WTC11 (cell line): ENCODE measurements at regions not wholly inside any gene's neighbourhood (a gene's known extent, or its start where the extent isn't known, plus 50 kb on each side); places are given as distances from the start of the nearest gene placed in this dataset.

Experiments
- ATAC-seq: fragments of 200-7000 bp; cut with Tn5 transposase; 2 replicates; pipeline ENCODE4 v1.10.0; 2021; ENCODE audit warnings: mild to moderate bottlenecking, moderate library complexity
- CTCF ChIA-PET: fragments of 300-600 bp; sonication (Branson Sonifier 250); formaldehyde crosslinking; loops from one replicate; lab custom pipeline; 2021; ENCODE audit warnings: antibody characterized with exemption; lab: Charles Lee
- POLR2A ChIA-PET: fragments of 350-600 bp; sonication (Branson Sonifier 250); formaldehyde crosslinking; loops from one replicate; lab custom pipeline; 2021; ENCODE audit warnings: antibody characterized with exemption; lab: Charles Lee
- DNase-seq: peaks from one replicate; pipeline ENCODE4 v3.0.0; 2021; ENCODE audit warnings: low spot score
- H3K27ac Mint-ChIP-seq: 2 replicates; pipeline ENCODE4 v1.8.0; 2021; ENCODE audit warnings: mixed read lengths
- H3K27me3 Mint-ChIP-seq: 2 replicates; pipeline ENCODE4 v1.8.0; 2021; ENCODE audit warnings: low read depth, mild to moderate bottlenecking, moderate library complexity, mixed read lengths
- H3K36me3 Mint-ChIP-seq: 2 replicates; pipeline ENCODE4 v1.8.0; 2021; ENCODE audit warnings: mixed read lengths
- H3K4me1 Mint-ChIP-seq: 2 replicates; pipeline ENCODE4 v1.8.0; 2022; ENCODE audit warnings: mixed read lengths
- H3K4me3 Mint-ChIP-seq: 2 replicates; pipeline ENCODE4 v1.8.0; 2021; ENCODE audit warnings: mild to moderate bottlenecking, moderate library complexity, mixed read lengths
- H3K9me3 Mint-ChIP-seq: 2 replicates; pipeline ENCODE4 v1.8.0; 2021; ENCODE audit warnings: mixed read lengths
- CREM ChIP-seq: sonication (generic); formaldehyde crosslinking; IDR thresholded peaks from 2 replicates; pipeline ENCODE4 v1.8.1; 2022; ENCODE audit warnings: mild to moderate bottlenecking, missing genetic modification reagents, moderate library complexity
- FOXP4 ChIP-seq: sonication (generic); formaldehyde crosslinking; IDR thresholded peaks from 2 replicates; pipeline ENCODE4 v1.8.0; 2022; ENCODE audit warnings: mild to moderate bottlenecking, missing genetic modification reagents
- GRHL2 ChIP-seq: fragments of 250-450 bp; sonication (Bioruptor Pico); IDR thresholded peaks from 2 replicates; pipeline ENCODE4 v1.8.0; 2022; ENCODE audit warnings: mild to moderate bottlenecking, moderate library complexity; ENCODE audit not compliant: insufficient replicate concordance, severe bottlenecking
- HMGA2 ChIP-seq: fragments of 250-450 bp; sonication (Bioruptor Pico); IDR thresholded peaks from 2 replicates; pipeline ENCODE4 v1.4.0; 2021; ENCODE audit warnings: mild to moderate bottlenecking, moderate library complexity
- JUN ChIP-seq: sonication (generic); formaldehyde crosslinking; IDR thresholded peaks from 2 replicates; pipeline ENCODE4 v1.8.0; 2023; ENCODE audit warnings: mild to moderate bottlenecking, missing genetic modification reagents
- MLX ChIP-seq: sonication (generic); formaldehyde crosslinking; IDR thresholded peaks from 2 replicates; pipeline ENCODE4 v1.8.1; 2023; ENCODE audit warnings: mild to moderate bottlenecking, missing genetic modification reagents, moderate library complexity
- PRRX2 ChIP-seq: fragments of 250-450 bp; sonication (Bioruptor Pico); IDR thresholded peaks from 2 replicates; pipeline ENCODE4 v1.8.0; 2021; ENCODE audit warnings: mild to moderate bottlenecking
- SOX15 ChIP-seq: fragments of 250-450 bp; sonication (Bioruptor Pico); IDR thresholded peaks from 2 replicates; pipeline ENCODE4 v1.9.0; 2021; ENCODE audit warnings: mild to moderate bottlenecking
- ZBTB21 ChIP-seq: sonication (generic); formaldehyde crosslinking; IDR thresholded peaks from 2 replicates; pipeline ENCODE4 v1.8.1; 2023; ENCODE audit warnings: mild to moderate bottlenecking, missing genetic modification reagents, borderline replicate concordance
- ZNF138 ChIP-seq: sonication (generic); formaldehyde crosslinking; conservative IDR thresholded peaks from 2 replicates; pipeline ENCODE4 v1.8.1; 2022; ENCODE audit warnings: mild to moderate bottlenecking, moderate library complexity, missing genetic modification reagents
- ZNF317 ChIP-seq: sonication (generic); formaldehyde crosslinking; IDR thresholded peaks from 2 replicates; pipeline ENCODE4 v1.8.1; 2023; ENCODE audit warnings: low read depth, mild to moderate bottlenecking, moderate library complexity, missing genetic modification reagents, borderline replicate concordance
- ZNF416 ChIP-seq: fragments of 250-450 bp; sonication (Bioruptor Pico); IDR thresholded peaks from 2 replicates; pipeline ENCODE4 v1.9.0; 2021; ENCODE audit warnings: mild to moderate bottlenecking, inconsistent platforms
- ZNF425 ChIP-seq: fragments of 250-450 bp; sonication (Bioruptor Pico); conservative IDR thresholded peaks from 2 replicates; pipeline ENCODE4 v1.9.0; 2021; ENCODE audit warnings: mild to moderate bottlenecking
- ZNF532 ChIP-seq: fragments of 250-450 bp; sonication (Bioruptor Pico); IDR thresholded peaks from 2 replicates; pipeline ENCODE4 v1.9.0; 2021; ENCODE audit warnings: mild to moderate bottlenecking, borderline replicate concordance

GRCh38 chr2:103484906-103485305 lies 723.1 kb downstream of the TMEM182 start:
- no peak overlapping the region for H3K27ac Mint-ChIP-seq

GRCh38 chr2:103496850-103497249 lies 735.0 kb downstream of the TMEM182 start:
- no peak overlapping the region for H3K4me3 Mint-ChIP-seq
- no peak overlapping the region for H3K27ac Mint-ChIP-seq
- TF ChIP-seq ZNF425 (CRISPR knock-in tag) (no peak), MLX (CRISPR knock-in tag) (no peak), GRHL2 (CRISPR knock-in tag) (no peak), PRRX2 (no peak), JUN (no peak), SOX15 (CRISPR knock-in tag) (no peak), ZNF416 (no peak), FOXP4 (no peak), CREM (CRISPR knock-in tag) (no peak), HMGA2 (no peak)
- peaks cover 4% of the 10 kb centered on the region; the same call in 1 of the 2 replicates for H3K36me3 Mint-ChIP-seq
- H3K9me3 Mint-ChIP-seq, result peaks cover 19% of the 10 kb centered on the region
- POLR2A ChIA-PET, result no interaction called here
- ATAC-seq (no peak), DNase-seq (no peak)
- no peaks in the 10 kb centered on the region for H3K27me3 Mint-ChIP-seq
- no peaks in the 10 kb centered on the region for H3K4me1 Mint-ChIP-seq
- CTCF ChIA-PET, result no interaction called here

More at GRCh38 chr2:103484906-103485305, 723.1 kb downstream of the TMEM182 start:
- ChIA-PET CTCF (no interaction called here), POLR2A (no interaction called here)
- ATAC-seq, result no peak
- H3K27me3 Mint-ChIP-seq, result no peaks in the 10 kb centered on the region
- H3K4me3 Mint-ChIP-seq, result no peak overlapping the region
- DNase-seq, result no peak
- H3K9me3 Mint-ChIP-seq, result peaks cover 22% of the 10 kb centered on the region
- no peaks in the 10 kb centered on the region for H3K4me1 Mint-ChIP-seq
- TF ChIP-seq ZNF532 (CRISPR knock-in tag) (no peak), ZNF138 (CRISPR knock-in tag) (no peak), ZNF317 (CRISPR knock-in tag) (no peak), PRRX2 (no peak)
- H3K36me3 Mint-ChIP-seq, result no peaks in the 10 kb centered on the region

- H3K27me3 Mint-ChIP-seq, result no peaks in the 10 kb centered on the region
- TF ChIP-seq ZBTB21 (CRISPR knock-in tag), result no peak
- TF ChIP-seq, all 79 proteins: peak for 0
- ChIA-PET POLR2A (no interaction called here), CTCF (no interaction called here)
- no peaks in the 10 kb centered on the region for H3K36me3 Mint-ChIP-seq
- no peaks in the 10 kb centered on the region for H3K4me1 Mint-ChIP-seq
- no peak overlapping the region for H3K27ac Mint-ChIP-seq
- no peak for ATAC-seq
- H3K9me3 Mint-ChIP-seq, result peaks cover 3% of the 10 kb centered on the region
- no peak for DNase-seq
- no peak overlapping the region for H3K4me3 Mint-ChIP-seq
These were observed 745.0 kb downstream of the TMEM182 start for GRCh38 chr2:103506812-103507211.
